ENCODE measurements at regions not wholly inside any gene's neighbourhood (a gene's known extent, or its start where the extent isn't known, plus 50 kb on each side); places are given as distances from the start of the nearest gene placed in this dataset. TPM values are rescaled to one million over a fixed set of nuclear protein-coding genes. Genes with fewer than 3 reads are reported as not detected.

- Histone ChIP-seq H4K5ac (ENCODE audit: low read length) (no peak overlapping the region), H3K9ac (ENCODE audit: low read length) (no peak overlapping the region), H2BK120ac (ENCODE audit: low read depth, low read length) (no peak overlapping the region), H4K8ac (ENCODE audit: low read depth, low read length) (no peak overlapping the region), H2BK15ac (replicated peaks; ENCODE audit: low read depth) (no peak overlapping the region), H3K27me3 (ENCODE audit: insufficient read depth, low read length, poor library complexity) (no peaks in the 10 kb centered on the region), H3K23ac (ENCODE audit: low read length) (no peak overlapping the region), H3K79me1 (ENCODE audit: low read length) (no peaks in the 10 kb centered on the region), H3K36me3 (ENCODE audit: control insufficient read depth, insufficient read depth, low read length) (no peaks in the 10 kb centered on the region), H3K79me2 (ENCODE audit: control insufficient read depth, insufficient read depth, low read length) (no peaks in the 10 kb centered on the region), H3K4me1 (ENCODE audit: control insufficient read depth, low read depth, low read length) (no peaks in the 10 kb centered on the region), H3K4me3 (ENCODE audit: low read length) (no peak overlapping the region), H3K18ac (ENCODE audit: low read length) (no peak overlapping the region), H2BK5ac (ENCODE audit: low read length) (no peak overlapping the region), H2AK5ac (ENCODE audit: low read length) (no peak overlapping the region), H3K4ac (ENCODE audit: low read depth, low read length) (no peak overlapping the region), H3K27ac (ENCODE audit: low read depth, low read length) (no peak overlapping the region), H3K56ac (ENCODE audit: low read length) (no peak overlapping the region), H3K4me2 (ENCODE audit: low read length) (no peak overlapping the region)
- WGBS (ENCODE audit: extremely low coverage, insufficient coverage, low lambda C conversion rate): no CpG with 5 or more reads among the region's 5 CpGs
- no peak for DNase-seq
These were observed 59.4 kb upstream of the WSCD2 start for GRCh38 chr12:108069651-108070165.

GRCh38 chr12:108075561-108075960 is 53.5 kb upstream of the WSCD2 start:
- no peak overlapping the region for H3K4me2 ChIP-seq (ENCODE audit: low read length)
- H2BK15ac ChIP-seq (replicated peaks; ENCODE audit: low read depth): no peak overlapping the region
- no peak overlapping the region for H3K4me3 ChIP-seq (ENCODE audit: low read length)
- H3K9ac ChIP-seq (ENCODE audit: low read length): no peak overlapping the region
- H2AK5ac ChIP-seq (ENCODE audit: low read length): no peak overlapping the region
- no CpG with 5 or more reads among the region's 3 CpGs for WGBS (ENCODE audit: extremely low coverage, insufficient coverage, low lambda C conversion rate)
- H4K8ac ChIP-seq (ENCODE audit: low read depth, low read length): no peak overlapping the region
- H3K4me1 ChIP-seq (ENCODE audit: control insufficient read depth, low read depth, low read length): no peaks in the 10 kb centered on the region
- no peaks in the 10 kb centered on the region for H3K79me2 ChIP-seq (ENCODE audit: control insufficient read depth, insufficient read depth, low read length)
- H3K27me3 ChIP-seq (ENCODE audit: insufficient read depth, low read length, poor library complexity): no peaks in the 10 kb centered on the region
- no peak for DNase-seq
- H3K56ac ChIP-seq (ENCODE audit: low read length): no peak overlapping the region
- H3K79me1 ChIP-seq (ENCODE audit: low read length): no peaks in the 10 kb centered on the region
- no peak overlapping the region for H3K4ac ChIP-seq (ENCODE audit: low read depth, low read length)
- H4K5ac ChIP-seq (ENCODE audit: low read length): no peak overlapping the region
- no peak overlapping the region for H3K18ac ChIP-seq (ENCODE audit: low read length)
- H3K36me3 ChIP-seq (ENCODE audit: control insufficient read depth, insufficient read depth, low read length): no peaks in the 10 kb centered on the region
- H2BK120ac ChIP-seq (ENCODE audit: low read depth, low read length): no peak overlapping the region
- H2BK5ac ChIP-seq (ENCODE audit: low read length): no peak overlapping the region
- no peak overlapping the region for H3K23ac ChIP-seq (ENCODE audit: low read length)
- no peak overlapping the region for H3K27ac ChIP-seq (ENCODE audit: low read depth, low read length)

GRCh38 chr12:108076556-108076955 is 52.5 kb upstream of the WSCD2 start:
- no peak overlapping the region for H2BK120ac ChIP-seq (ENCODE audit: low read depth, low read length)
- H3K79me1 ChIP-seq (ENCODE audit: low read length): no peaks in the 10 kb centered on the region
- no peak overlapping the region for H3K23ac ChIP-seq (ENCODE audit: low read length)
- H3K56ac ChIP-seq (ENCODE audit: low read length): no peak overlapping the region
- no peak overlapping the region for H2BK5ac ChIP-seq (ENCODE audit: low read length)
- no peak overlapping the region for H3K4me3 ChIP-seq (ENCODE audit: low read length)
- no peaks in the 10 kb centered on the region for H3K27me3 ChIP-seq (ENCODE audit: insufficient read depth, low read length, poor library complexity)
- no peak overlapping the region for H3K4ac ChIP-seq (ENCODE audit: low read depth, low read length)
- DNase-seq: no peak
- no peak overlapping the region for H3K18ac ChIP-seq (ENCODE audit: low read length)
- no peak overlapping the region for H4K8ac ChIP-seq (ENCODE audit: low read depth, low read length)
- no peak overlapping the region for H2AK5ac ChIP-seq (ENCODE audit: low read length)
- H3K27ac ChIP-seq (ENCODE audit: low read depth, low read length): no peak overlapping the region
- WGBS (ENCODE audit: extremely low coverage, insufficient coverage, low lambda C conversion rate): no CpG with 5 or more reads among the region's 5 CpGs
- no peaks in the 10 kb centered on the region for H3K4me1 ChIP-seq (ENCODE audit: control insufficient read depth, low read depth, low read length)
- no peak overlapping the region for H2BK15ac ChIP-seq (replicated peaks; ENCODE audit: low read depth)
- H4K5ac ChIP-seq (ENCODE audit: low read length): no peak overlapping the region
- H3K79me2 ChIP-seq (ENCODE audit: control insufficient read depth, insufficient read depth, low read length): no peaks in the 10 kb centered on the region
- H3K4me2 ChIP-seq (ENCODE audit: low read length): no peak overlapping the region
- H3K9ac ChIP-seq (ENCODE audit: low read length): no peak overlapping the region
- no peaks in the 10 kb centered on the region for H3K36me3 ChIP-seq (ENCODE audit: control insufficient read depth, insufficient read depth, low read length)

- peak; percentile 56 for DNase-seq
These were observed 50.7 kb upstream of the WSCD2 start for GRCh38 chr12:108078428-108078827.

More at GRCh38 chr12:108078428-108078827, 50.7 kb upstream of the WSCD2 start:
- H4K8ac ChIP-seq (ENCODE audit: low read depth, low read length): no peak overlapping the region
- no peak overlapping the region for H3K4me3 ChIP-seq (ENCODE audit: low read length)
- no peak overlapping the region for H3K27ac ChIP-seq (ENCODE audit: low read depth, low read length)
- H2AK5ac ChIP-seq (ENCODE audit: low read length): no peak overlapping the region
- H3K18ac ChIP-seq (ENCODE audit: low read length): no peak overlapping the region
- no peak overlapping the region for H3K56ac ChIP-seq (ENCODE audit: low read length)
- no peaks in the 10 kb centered on the region for H3K4me1 ChIP-seq (ENCODE audit: control insufficient read depth, low read depth, low read length)
- no peak overlapping the region for H4K5ac ChIP-seq (ENCODE audit: low read length)
- no peaks in the 10 kb centered on the region for H3K79me2 ChIP-seq (ENCODE audit: control insufficient read depth, insufficient read depth, low read length)
- no peak overlapping the region for H3K9ac ChIP-seq (ENCODE audit: low read length)
- H2BK120ac ChIP-seq (ENCODE audit: low read depth, low read length): no peak overlapping the region
- H3K36me3 ChIP-seq (ENCODE audit: control insufficient read depth, insufficient read depth, low read length): no peaks in the 10 kb centered on the region
- WGBS (ENCODE audit: extremely low coverage, insufficient coverage, low lambda C conversion rate): no CpG with 5 or more reads among the region's 3 CpGs
- no peak overlapping the region for H2BK5ac ChIP-seq (ENCODE audit: low read length)
- H3K4ac ChIP-seq (ENCODE audit: low read depth, low read length): no peak overlapping the region
- H3K27me3 ChIP-seq (ENCODE audit: insufficient read depth, low read length, poor library complexity): no peaks in the 10 kb centered on the region
- H3K79me1 ChIP-seq (ENCODE audit: low read length): no peaks in the 10 kb centered on the region
- H3K4me2 ChIP-seq (ENCODE audit: low read length): no peak overlapping the region
- no peak overlapping the region for H2BK15ac ChIP-seq (replicated peaks; ENCODE audit: low read depth)
- no peak overlapping the region for H3K23ac ChIP-seq (ENCODE audit: low read length)

Small RNA genes lying in the stretch of these regions (small RNA-seq; reads per million reads assigned to genes)
- not detected for gene AC126177.5 (ENCODE audit: insufficient read depth)

Measured in mesendoderm (in vitro differentiated cells).